Kidney (tissue), 13 donors: ENCODE measurements at regions not wholly inside any gene's neighbourhood (a gene's known extent, or its start where the extent isn't known, plus 50 kb on each side); places are given as distances from the start of the nearest gene placed in this dataset.

Experiments used
- DNase-seq, 5 donors: peaks; one replicate each; pipeline ENCODE4 v3.0.0-alpha.2; 2013 to 2020
- FAIRE-seq: peaks from 2 replicates; lab custom pipeline; 2012; peaks lifted over from hg19 to GRCh38; lab: Jason Lieb, UNC
- H3K27ac ChIP-seq, 2 donors: one replicate each; pipeline ENCODE4 v1.7.0; 2013; ENCODE audit warnings: low read depth in 2 of 2, low read length in 2 of 2, inconsistent platforms in 1 of 2
- H3K27me3 ChIP-seq: one replicate; pipeline ENCODE4 v1.7.1; 2013; ENCODE audit warnings: low read length, inconsistent platforms; ENCODE audit not compliant: control insufficient read depth, insufficient read depth
- H3K36me3 ChIP-seq, 3 donors: one replicate each; pipeline versions ENCODE4 v1.7.0 to v1.7.1; 2013; ENCODE audit warnings: low read length in 3 of 3, control low read depth in 1 of 3, inconsistent platforms in 1 of 3; ENCODE audit not compliant: insufficient read depth in 3 of 3, control insufficient read depth in 2 of 3
- H3K4me1 ChIP-seq, 3 donors: one replicate each; pipeline versions ENCODE4 v1.7.0 to v1.7.1; 2013; ENCODE audit warnings: low read length in 3 of 3, inconsistent platforms in 1 of 3, low read depth in 1 of 3; ENCODE audit not compliant: control insufficient read depth in 2 of 3, insufficient read depth in 2 of 3
- H3K4me3 ChIP-seq, 3 donors: one replicate each; pipeline versions ENCODE4 v1.7.0 to v1.8.1; 2013; ENCODE audit warnings: low read length in 3 of 3, control low read depth in 1 of 3, inconsistent platforms in 1 of 3
- H3K9ac ChIP-seq, 3 donors: one replicate each; pipeline versions ENCODE4 v1.7.0 to v1.7.1; 2013; ENCODE audit warnings: low read length in 3 of 3, control low read depth in 1 of 3, inconsistent platforms in 1 of 3
- H3K9me3 ChIP-seq, 3 donors: one replicate each; pipeline versions ENCODE4 v1.7.0 to v1.7.1; 2013; ENCODE audit warnings: low read length in 3 of 3, control low read depth in 1 of 3, inconsistent platforms in 1 of 3; ENCODE audit not compliant: control insufficient read depth in 2 of 3, insufficient read depth in 1 of 3
- CTCF ChIP-seq: IDR thresholded peaks from 3 replicates; pipeline ENCODE4 v1.5.1; 2012; ENCODE audit warnings: mild to moderate bottlenecking, moderate library complexity, borderline replicate concordance; ENCODE audit not compliant: insufficient read depth; ENCODE audit errors: extremely low read depth
- intact Hi-C: fragments of 100-400 bp; cut with DNase I; formaldehyde crosslinking; loops from one replicate; pipeline ENCODE4 v1.11.1; 2022
- donor health status: control.
- donor health status: control.
- donor health status: control.
- donor health status: control.
- donor health status: control.
- donor health status: DM: yes; HTN: yes; CAD: no.
- donor health status: Normal renal cell carcinoma (clear cell type).

- intact Hi-C loops: no loop called here
- Histone ChIP-seq H3K36me3 (no peaks in the 10 kb centered on the region), H3K4me1 (no peaks in the 10 kb centered on the region), H3K4me3 (no peak overlapping the region), H3K9ac (no peak overlapping the region), H3K9me3 (peaks cover 0 to 2% (median 0%) of the 10 kb centered on the region in 3 donors), H3K27me3 (no peaks in the 10 kb centered on the region), H3K27ac (no peak overlapping the region)
- FAIRE-seq (no peak), DNase-seq (no peak)
- TF ChIP-seq CTCF: no peak
These were observed 75.5 kb upstream of the CREB5 start for GRCh38 chr7:28336806-28337205.

- no peak overlapping the region for H3K4me3 ChIP-seq
- H3K36me3 ChIP-seq: no peaks in the 10 kb centered on the region
- H3K9ac ChIP-seq: no peak overlapping the region
- H3K4me1 ChIP-seq: no peaks in the 10 kb centered on the region
- no peak for TF ChIP-seq CTCF
- FAIRE-seq (no peak), DNase-seq (no peak)
- intact Hi-C loops: no loop called here
- H3K9me3 ChIP-seq: peaks cover 0 to 2% (median 0%) of the 10 kb centered on the region in 3 donors
- H3K27ac ChIP-seq: no peak overlapping the region
- H3K27me3 ChIP-seq: no peaks in the 10 kb centered on the region
These were observed 74.3 kb upstream of the CREB5 start for GRCh38 chr7:28338041-28338440.

DNA sequence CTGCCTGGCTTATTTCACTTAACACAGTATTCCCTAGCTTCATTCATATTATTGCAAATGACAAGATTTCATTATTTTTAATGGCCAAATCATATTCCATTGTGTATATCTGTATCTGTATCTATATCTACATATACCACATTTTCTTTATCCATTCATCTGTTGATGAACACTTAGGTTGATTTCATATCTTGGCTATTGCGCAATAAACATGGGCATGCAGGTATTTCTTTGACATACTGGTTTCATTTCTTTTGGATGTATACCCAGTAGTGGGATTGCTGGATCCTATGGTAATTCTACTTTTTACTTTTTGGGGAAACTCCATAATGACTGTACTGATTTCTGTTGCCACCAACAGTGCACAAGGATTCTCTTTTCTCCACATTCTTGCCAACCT lies 68.9 kb upstream of the CREB5 start:
- H3K9me3 ChIP-seq: peaks cover 0 to 2% (median 0%) of the 10 kb centered on the region in 3 donors
- H3K9ac ChIP-seq: no peak overlapping the region
- H3K36me3 ChIP-seq: no peaks in the 10 kb centered on the region
- no peak for FAIRE-seq
- no peaks in the 10 kb centered on the region for H3K4me1 ChIP-seq
- no peak for TF ChIP-seq CTCF
- no peak overlapping the region for H3K4me3 ChIP-seq
- H3K27ac ChIP-seq: no peak overlapping the region
- H3K27me3 ChIP-seq: no peaks in the 10 kb centered on the region
- DNase-seq: no peak
- intact Hi-C loops: no loop called here

- intact Hi-C loops: no loop called here
- Histone ChIP-seq H3K9ac (no peak overlapping the region), H3K27ac (no peak overlapping the region), H3K9me3 (no peaks in the 10 kb centered on the region), H3K4me1 (no peaks in the 10 kb centered on the region), H3K27me3 (no peaks in the 10 kb centered on the region), H3K36me3 (no peaks in the 10 kb centered on the region), H3K4me3 (no peak overlapping the region)
- no peak for DNase-seq
- FAIRE-seq: no peak
- TF ChIP-seq CTCF: no peak
These were observed 66.1 kb upstream of the CREB5 start for GRCh38 chr7:28346256-28346655.
